CD4-positive, alpha-beta T cell treated with Interleukin-21 for 1 hour (primary cell): ENCODE measurements at regions not wholly inside any gene's neighbourhood (a gene's known extent, or its start where the extent isn't known, plus 50 kb on each side); places are given as distances from the start of the nearest gene placed in this dataset.
"Not testable (repeated sequence)": the region's sequence is repeated elsewhere in the genome, so short reads cannot be mapped to it uniquely, and the experiment has no call there.

Experiments
- DNase-seq: peaks from one replicate; pipeline ENCODE4 v3.0.0-alpha.2; 2020

- DNase-seq = not testable (repeated sequence)
Measured at GRCh38 chr7:51386806-51387568, 70.4 kb upstream of the COBL start.

GRCh38 chr7:51386184-51386583 is 69.6 kb upstream of the COBL start:
- DNase-seq = not testable (repeated sequence)

DNA sequence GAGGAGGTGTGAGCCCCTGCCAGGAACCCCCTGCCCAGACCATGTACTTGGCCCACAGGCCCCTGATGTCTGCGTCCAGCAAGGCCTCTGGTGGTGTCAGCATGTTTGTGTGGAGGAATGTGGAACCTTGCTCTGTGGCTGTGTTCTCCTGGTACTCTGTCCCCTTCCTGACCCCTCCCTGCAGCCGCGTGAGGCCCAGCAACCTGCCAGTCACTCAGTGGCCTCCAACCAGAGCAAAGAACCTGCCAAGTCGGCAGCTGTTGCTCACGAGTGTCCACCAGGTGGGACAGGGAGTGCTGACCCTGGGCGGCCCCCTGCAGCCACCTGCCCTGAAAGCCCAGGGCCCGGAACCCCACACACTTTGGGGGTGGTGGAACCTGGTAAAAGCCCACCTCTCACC is 65.6 kb upstream of the COBL start:
- not testable (repeated sequence) for DNase-seq

DNA sequence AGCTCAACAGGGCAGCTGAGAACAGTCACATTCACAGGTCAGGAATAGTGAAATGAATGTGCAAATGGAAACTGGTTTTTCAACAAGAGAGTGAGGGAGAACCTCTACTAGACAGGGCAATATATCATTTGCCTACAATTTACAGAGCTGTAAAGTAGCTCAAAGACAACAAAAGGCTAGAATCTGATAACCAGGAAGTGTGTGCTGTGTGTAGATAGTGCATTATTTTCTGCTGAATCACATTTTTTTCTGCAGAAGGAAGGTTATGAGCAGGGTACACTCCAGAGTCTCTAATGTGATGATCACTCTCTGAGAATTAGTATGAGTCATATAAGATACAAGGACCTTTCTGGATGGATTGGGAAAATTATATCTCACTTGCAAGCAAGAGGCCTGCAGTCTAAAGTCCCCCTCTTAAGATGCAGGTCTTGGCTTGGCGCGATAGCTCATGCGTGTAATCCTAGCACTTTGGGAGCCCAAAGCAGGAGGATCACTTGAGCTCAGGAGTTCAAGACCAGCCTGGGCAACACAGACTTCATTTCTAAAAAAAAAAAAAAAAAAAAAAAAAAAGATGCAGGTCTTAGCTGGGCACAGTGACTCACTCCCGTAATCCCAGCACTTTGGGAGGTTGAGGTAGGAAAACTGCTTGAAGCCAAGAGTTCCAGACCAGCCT is 59.9 kb upstream of the COBL start:
- no peak for DNase-seq

DNA sequence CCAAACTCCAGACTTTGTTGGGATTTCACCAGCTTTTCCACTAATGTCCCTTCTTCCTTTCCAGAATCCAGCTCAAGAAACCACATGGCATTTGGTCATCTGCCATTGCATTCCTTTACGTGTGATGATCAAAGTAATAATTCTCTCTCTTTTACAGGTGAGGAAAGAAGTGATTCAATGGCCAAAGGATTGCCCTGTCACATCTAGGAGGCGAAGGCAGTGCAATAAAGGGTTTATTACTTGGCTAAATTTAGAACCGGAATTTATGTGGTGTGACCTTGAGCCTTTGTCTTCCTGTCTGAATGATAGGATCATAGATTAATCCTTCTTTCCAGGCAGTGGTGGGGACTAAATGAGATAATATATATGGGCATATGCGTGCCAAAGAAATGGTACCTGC is 58.3 kb upstream of the COBL start:
- DNase-seq = no peak

- DNase-seq = not testable (repeated sequence)
Measured at GRCh38 chr7:51373607-51374006, 57.0 kb upstream of the COBL start.

DNA sequence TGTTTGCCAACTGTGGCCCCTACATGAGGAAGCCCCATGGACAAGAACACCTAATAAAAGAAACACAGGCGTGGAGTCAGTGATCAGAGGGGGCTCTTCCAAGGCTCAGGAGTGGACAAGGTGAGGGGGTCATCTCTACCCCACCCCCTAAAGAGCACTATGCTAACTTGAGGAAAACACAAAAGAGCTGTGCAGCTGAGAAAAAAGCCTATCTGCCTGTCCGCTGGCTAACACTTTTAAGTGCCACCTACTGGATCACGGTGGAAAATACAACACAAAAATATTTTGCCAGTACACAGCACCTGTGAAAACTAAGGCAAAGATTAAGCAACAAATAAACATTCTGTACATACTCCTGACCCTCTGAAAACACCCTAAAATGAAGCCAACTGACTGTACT is 53.1 kb upstream of the COBL start:
- no peak for DNase-seq

DNA sequence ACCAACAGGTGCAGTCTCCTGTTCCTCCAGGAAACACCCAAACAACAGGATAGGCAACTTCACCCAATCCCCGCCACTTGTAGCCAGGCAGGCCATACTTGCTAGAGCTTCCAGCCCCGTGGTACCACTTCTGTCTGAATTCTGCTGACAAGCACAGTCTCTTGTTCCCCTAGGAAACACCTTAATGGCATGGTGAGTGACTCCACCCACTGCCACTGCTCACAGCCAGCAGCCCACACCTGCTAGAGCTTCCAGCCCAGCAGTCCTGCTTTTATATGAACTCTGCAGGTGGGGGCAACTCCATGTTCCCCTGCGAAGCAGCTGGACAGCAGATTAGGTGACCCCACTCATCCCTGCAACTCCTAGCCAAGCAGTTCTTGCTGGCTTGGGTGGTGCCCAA is 52.6 kb upstream of the COBL start:
- not testable (repeated sequence) for DNase-seq

DNA sequence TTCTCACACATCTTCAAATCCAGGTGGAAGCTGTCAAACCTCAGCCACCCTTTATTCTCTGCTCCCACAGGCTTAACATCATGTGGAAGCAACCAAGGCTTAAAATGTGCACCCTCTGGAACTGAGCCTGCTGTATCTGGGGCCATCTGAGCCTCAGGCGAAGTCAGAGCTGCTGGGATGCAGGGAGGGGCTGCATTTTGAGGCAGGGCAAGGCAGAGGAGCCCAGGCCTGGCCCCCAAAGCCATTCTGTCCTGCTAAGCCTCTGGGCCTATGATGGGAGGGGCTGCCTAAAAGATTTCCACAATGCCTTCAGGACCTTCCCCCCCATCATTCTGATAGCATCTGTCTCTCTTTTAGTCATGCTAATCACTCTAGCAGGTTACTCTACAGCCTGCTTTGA is 51.7 kb upstream of the COBL start:
- DNase-seq = no peak

DNA sequence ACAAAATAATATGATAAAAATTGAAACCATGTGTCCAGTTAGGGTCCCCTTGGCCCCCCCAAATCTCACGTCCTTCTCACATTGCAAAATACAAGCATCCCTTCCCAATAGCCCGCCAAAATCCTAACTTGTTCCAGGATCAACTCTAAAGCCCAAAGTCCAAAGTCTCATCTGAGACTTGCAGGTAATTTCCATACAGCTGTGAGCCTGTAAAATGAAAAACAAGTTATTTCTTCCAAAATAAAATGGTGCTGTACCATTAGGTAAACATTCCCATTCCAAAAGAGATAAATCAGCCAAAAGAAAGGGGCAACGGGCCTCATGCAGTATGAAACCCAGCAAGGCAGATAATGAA is 51.0 kb upstream of the COBL start:
- no peak for DNase-seq

DNA sequence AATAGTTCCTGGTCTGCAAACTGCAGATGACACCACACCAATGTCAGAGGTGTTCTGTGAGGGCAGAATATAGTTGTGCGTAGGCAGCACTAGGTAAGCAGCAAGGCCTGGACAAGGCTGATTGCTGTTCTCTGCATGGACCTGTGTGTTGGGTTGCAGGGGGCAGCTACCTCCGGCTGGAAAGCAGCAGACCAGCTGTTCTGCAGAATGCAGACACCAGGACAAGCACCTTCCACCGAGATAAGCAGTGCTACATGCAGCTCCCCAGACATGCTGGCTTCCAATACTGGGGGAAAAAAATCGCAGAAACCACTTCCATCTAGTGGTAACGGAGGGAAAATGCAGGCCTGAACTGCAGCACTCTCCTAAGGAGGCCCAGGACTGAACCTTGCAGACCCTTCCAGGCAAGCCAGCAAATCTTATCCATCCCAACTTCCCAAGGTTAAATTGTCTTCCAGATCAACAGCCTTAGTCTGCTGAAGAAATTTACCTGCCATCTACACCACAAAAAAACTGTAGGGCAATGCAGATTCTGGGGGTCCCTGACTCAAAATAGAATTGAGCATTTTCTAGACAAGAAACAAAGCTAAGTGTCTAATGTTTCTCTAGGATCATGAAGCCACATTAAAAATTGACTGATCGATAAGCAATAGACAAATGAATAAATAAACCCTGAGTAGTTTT is 50.5 kb upstream of the COBL start:
- DNase-seq = no peak
